Psoas muscle (tissue), 7 donors: ENCODE measurements at regions not wholly inside any gene's neighbourhood (a gene's known extent, or its start where the extent isn't known, plus 50 kb on each side); places are given as distances from the start of the nearest gene placed in this dataset.
"Not testable (repeated sequence)": the region's sequence is repeated elsewhere in the genome, so short reads cannot be mapped to it uniquely, and the experiment has no call there.

Source experiments
- ATAC-seq, 4 donors: fragments of 200-7000 bp; cut with Tn5 transposase; one replicate each; pipeline ENCODE4 v1.9.1; 2020; ENCODE audit warnings: moderate library complexity in 3 of 4, mild to moderate bottlenecking in 2 of 4
- DNase-seq, 2 donors: peaks; one replicate each; pipeline ENCODE4 v3.0.0-alpha.2; 2020
- H3K27ac ChIP-seq: fragments of 200-600 bp; one replicate; pipeline ENCODE4 v1.8.0; 2022
- H3K27me3 ChIP-seq, 3 donors: fragments of 200-600 bp in 1 of 3; one replicate each; pipeline versions ENCODE4 v1.6.1 to v1.8.0; 2013 to 2022; ENCODE audit warnings: low read length in 2 of 3, mild to moderate bottlenecking in 2 of 3, moderate library complexity in 1 of 3; ENCODE audit not compliant: insufficient read depth in 3 of 3
- H3K36me3 ChIP-seq, 2 donors: fragments of 200-600 bp in 1 of 2; one replicate each; pipeline versions ENCODE4 v1.6.1 to v1.8.0; 2013 to 2022; ENCODE audit warnings: low read depth in 1 of 2, mild to moderate bottlenecking in 1 of 2, moderate library complexity in 1 of 2; ENCODE audit not compliant: insufficient read depth in 1 of 2
- H3K4me1 ChIP-seq: fragments of 200-600 bp; one replicate; pipeline ENCODE4 v1.8.0; 2022
- H3K4me3 ChIP-seq: fragments of 200-600 bp; one replicate; pipeline ENCODE4 v1.8.0; 2022; ENCODE audit warnings: mild to moderate bottlenecking
- H3K9me3 ChIP-seq: fragments of 200-600 bp; one replicate; pipeline ENCODE4 v1.8.0; 2022
- WGBS, 3 donors: extraction: QIAGEN DNeasy Blood & Tissue Kit; methylation state at CpG; one replicate each; pipeline versions ENCODE4 v1.1.6 to v1.1.7; 2013; 5-methylcytosine and 5-hydroxymethylcytosine counted together
- intact Hi-C, 2 donors: fragments of 100-400 bp; cut with DNase I; formaldehyde crosslinking; loops; one replicate each; pipeline versions ENCODE4 v1.11.0 to v1.14.2; 2022
- TF ChIP-seq, protein P1 (sequence below): fragments of 200-600 bp; IDR thresholded peaks from one replicate; pipeline ENCODE4 v1.8.0; 2022; ENCODE audit warnings: antibody characterized with exemption
- donor health status: healthy with polysubstance abuse.
- donor health status: DM: no; HTN: no; CAD: no; lungs with moderate emphysema.
- donor health status: Bipolar disorder and iron deficiency.
- donor health status: healthy.
- donor health status: DM: yes; HTN: yes; CAD: no.
- donor health status: DM: no; HTN: no; CAD: no.
- donor health status: DM: yes; HTN: yes; CAD: no.

DNA sequence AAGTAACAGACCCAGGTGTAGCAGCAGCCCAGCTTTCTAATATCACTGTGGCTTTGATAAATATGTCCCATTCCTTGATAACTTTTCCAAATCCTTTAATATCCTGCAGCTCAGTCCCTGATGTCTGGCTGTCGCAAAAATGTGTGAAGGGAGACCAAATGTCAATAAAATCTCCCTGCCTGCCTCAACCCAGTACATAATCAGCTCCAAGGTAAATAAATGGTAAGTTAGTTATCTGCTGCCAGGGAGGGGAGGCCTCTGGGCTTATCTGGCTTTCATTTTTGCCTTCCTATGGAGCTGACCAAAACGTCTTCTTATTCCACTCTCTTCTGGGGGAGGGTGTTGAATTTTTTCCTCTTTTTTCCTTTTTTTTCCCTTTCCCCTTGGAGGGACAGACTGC lies 630.6 kb downstream of the MID1IP1 start:
- no peak overlapping the region for H3K27ac ChIP-seq
- H3K36me3 ChIP-seq, result no peaks in the 10 kb centered on the region
- intact Hi-C loops, result no loop called here
- WGBS, 3 donors, result 40 to 84% (median 51%) methylated on average over 2 of the region's 2 CpGs
- ATAC-seq, result no peak
- no peak overlapping the region for H3K4me3 ChIP-seq
- peaks cover 0 to 12% (median 0%) of the 10 kb centered on the region in 3 donors for H3K27me3 ChIP-seq
- H3K4me1 ChIP-seq, result no peaks in the 10 kb centered on the region
- TF ChIP-seq, protein P1, sequence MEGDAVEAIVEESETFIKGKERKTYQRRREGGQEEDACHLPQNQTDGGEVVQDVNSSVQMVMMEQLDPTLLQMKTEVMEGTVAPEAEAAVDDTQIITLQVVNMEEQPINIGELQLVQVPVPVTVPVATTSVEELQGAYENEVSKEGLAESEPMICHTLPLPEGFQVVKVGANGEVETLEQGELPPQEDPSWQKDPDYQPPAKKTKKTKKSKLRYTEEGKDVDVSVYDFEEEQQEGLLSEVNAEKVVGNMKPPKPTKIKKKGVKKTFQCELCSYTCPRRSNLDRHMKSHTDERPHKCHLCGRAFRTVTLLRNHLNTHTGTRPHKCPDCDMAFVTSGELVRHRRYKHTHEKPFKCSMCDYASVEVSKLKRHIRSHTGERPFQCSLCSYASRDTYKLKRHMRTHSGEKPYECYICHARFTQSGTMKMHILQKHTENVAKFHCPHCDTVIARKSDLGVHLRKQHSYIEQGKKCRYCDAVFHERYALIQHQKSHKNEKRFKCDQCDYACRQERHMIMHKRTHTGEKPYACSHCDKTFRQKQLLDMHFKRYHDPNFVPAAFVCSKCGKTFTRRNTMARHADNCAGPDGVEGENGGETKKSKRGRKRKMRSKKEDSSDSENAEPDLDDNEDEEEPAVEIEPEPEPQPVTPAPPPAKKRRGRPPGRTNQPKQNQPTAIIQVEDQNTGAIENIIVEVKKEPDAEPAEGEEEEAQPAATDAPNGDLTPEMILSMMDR, result no peak
- no peaks in the 10 kb centered on the region for H3K9me3 ChIP-seq
- no peak for DNase-seq

DNA sequence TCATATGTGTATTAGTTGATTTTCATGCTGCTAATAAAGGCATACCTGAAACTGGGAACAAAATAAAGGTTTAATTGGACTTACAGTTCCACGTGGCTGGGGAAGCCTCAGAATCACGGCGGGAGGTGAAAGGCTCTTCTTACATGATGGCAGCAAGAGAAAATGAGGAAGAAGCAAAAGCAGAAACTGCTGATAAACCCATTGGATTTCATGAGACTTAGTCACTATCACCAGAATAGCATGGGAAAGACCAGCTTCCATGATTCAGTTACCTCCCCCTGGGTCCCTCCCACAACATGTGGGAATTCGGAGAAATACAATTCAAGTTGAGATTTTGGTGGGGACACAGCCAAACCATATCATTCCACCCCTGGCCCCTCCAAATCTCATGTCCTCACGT lies 633.4 kb downstream of the MID1IP1 start:
- intact Hi-C loops, H3K27ac ChIP-seq, H3K4me1 ChIP-seq, H3K4me3 ChIP-seq, DNase-seq, ATAC-seq, H3K36me3 ChIP-seq, H3K9me3 ChIP-seq: not testable (repeated sequence)
- H3K27me3 ChIP-seq, result peaks cover 0 to 12% (median 0%) of the 10 kb centered on the region in 3 donors
- 64 to 90% (median 86%) methylated on average over 5 of the region's 5 CpGs for WGBS, 3 donors

DNA sequence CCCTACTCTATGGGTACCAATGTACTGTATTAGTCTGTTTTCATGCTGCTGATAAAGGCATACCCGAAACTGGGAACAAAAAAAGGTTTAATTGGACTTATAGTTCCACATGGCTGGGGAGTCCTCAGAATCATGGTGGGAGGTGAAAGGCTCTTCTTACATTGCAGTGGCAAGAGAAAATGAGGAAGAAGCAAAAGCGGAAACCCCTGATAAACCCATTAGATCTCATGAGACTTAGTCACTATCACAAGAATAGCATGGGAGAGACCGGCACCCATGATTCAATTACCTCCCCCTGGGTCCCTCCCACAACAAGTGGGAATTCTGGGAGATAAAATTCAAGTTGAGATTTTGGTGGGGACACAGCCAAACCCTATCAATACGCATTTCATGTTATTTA lies 635.3 kb downstream of the MID1IP1 start:
- not testable (repeated sequence) for ATAC-seq

DNA sequence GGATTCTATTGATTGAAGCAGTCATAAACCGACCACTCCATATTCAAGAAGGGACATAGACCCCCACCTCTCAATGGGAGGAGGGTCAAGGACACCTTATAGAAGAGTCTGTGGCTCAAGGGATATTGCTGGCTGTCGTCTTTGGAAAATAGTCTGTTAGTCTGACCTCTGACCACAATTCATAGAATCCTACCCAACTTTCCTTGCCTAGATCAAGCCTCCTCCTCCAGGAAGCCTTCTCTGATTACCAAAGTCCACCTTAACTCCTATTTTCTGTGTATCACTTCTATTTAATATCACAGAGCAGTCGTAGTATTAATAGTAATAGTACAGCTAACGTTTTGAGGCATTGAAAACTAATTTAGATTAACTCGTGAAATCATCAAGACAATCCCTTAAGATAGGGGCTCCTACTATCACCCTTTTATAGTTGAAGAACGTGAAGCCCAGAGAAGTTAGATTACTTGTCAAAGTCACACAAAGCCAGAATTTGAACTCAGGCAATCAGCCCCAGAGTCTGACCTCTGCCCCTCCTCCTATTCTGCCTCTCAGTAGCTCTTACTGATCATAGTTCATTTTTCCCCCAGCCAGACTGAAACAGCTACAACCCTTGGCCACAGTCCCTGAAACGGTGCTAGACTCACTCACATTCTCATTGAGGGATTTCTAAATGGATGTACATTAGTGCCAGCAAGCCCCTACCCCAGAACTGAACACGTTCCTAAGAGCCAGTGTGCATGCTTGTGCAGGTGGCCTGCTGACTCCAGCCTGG lies 636.6 kb downstream of the MID1IP1 start:
- H3K27me3 ChIP-seq, result peaks cover 0 to 9% (median 0%) of the 10 kb centered on the region in 3 donors
- intact Hi-C loops, result no loop called here
- no peak for DNase-seq
- no peaks in the 10 kb centered on the region for H3K36me3 ChIP-seq
- 75 to 95% (median 91%) methylated on average over 8 of the region's 8 CpGs for WGBS, 3 donors
- TF ChIP-seq, protein P1, result no peak
- no peaks in the 10 kb centered on the region for H3K4me1 ChIP-seq
- H3K4me3 ChIP-seq, result no peak overlapping the region
- ATAC-seq, result no peak
- peaks cover 4% of the 10 kb centered on the region for H3K9me3 ChIP-seq
- H3K27ac ChIP-seq, result no peak overlapping the region

More for the DNA sequence above, 635.3 kb downstream of the MID1IP1 start:
- intact Hi-C loops, H3K27ac ChIP-seq, H3K36me3 ChIP-seq, H3K9me3 ChIP-seq, DNase-seq, H3K4me3 ChIP-seq, H3K4me1 ChIP-seq: not testable (repeated sequence)
- peaks cover 0 to 17% (median 0%) of the 10 kb centered on the region in 3 donors for H3K27me3 ChIP-seq
- 78 to 97% (median 95%) methylated on average over 4 of the region's 4 CpGs for WGBS, 3 donors

DNA sequence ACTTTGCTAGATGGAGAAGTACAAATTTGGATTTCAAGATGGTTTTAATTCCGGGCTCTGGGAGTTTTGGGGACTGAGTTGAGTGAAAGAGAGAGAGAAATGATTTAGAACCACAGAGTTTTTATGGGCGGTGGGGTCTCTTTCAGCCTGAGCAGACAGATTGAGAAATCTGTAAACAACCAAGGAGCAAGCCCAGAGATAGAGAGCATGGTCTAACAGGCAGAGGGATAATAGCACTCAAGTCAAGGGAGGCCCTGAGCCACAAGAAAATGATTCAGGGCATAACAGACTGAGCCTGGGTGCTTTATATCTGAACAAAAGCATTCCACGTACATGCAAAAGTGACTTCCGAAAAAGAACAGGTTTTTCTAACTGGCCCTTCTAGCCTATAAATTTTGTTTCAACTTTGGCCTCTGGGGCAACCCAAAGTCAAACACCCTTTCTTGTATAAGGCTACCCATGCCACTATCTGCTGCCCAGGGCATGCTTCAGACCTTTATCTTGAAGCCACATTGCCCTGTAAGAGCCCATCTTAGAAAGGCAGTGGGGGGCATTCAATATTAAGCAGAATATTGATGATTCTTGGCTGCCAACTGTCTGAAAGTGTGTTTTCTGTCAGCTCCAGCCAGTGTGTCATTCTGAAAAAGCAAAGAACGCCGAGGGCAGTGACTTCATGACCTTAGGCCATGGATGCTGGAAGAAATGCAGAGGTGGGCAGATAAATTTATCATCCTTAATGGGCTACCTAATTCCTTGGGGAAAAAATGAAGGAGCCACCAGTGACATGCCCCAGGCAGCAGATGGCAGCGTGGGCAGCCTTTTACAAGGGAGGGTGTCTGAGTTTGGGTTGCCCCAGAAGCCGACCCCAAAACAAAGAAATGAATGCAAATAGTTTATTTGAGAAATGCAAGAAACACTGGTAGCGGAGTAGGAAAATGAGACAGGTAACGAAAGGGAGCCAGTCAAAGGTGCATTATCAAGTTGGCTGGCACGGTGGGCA lies 637.6 kb downstream of the MID1IP1 start:
- intact Hi-C loops, result no loop called here
- no peak for ATAC-seq

More for the DNA sequence above, 637.6 kb downstream of the MID1IP1 start:
- no peak for DNase-seq
- Histone ChIP-seq H3K4me1 (no peaks in the 10 kb centered on the region), H3K27me3 (peaks cover 0 to 9% (median 0%) of the 10 kb centered on the region in 3 donors), H3K9me3 (peaks cover 4% of the 10 kb centered on the region), H3K36me3 (no peaks in the 10 kb centered on the region), H3K4me3 (no peak overlapping the region), H3K27ac (no peak overlapping the region)
- TF ChIP-seq, protein P1, result peak; percentile 14
- 76 to 90% (median 88%) methylated on average over 11 of the region's 11 CpGs for WGBS, 3 donors
